Effector CD4-positive, alpha-beta T cell (primary cell): ENCODE measurements at regions not wholly inside any gene's neighbourhood (a gene's known extent, or its start where the extent isn't known, plus 50 kb on each side); places are given as distances from the start of the nearest gene placed in this dataset.
"Not testable (repeated sequence)": the region's sequence is repeated elsewhere in the genome, so short reads cannot be mapped to it uniquely, and the experiment has no call there.

Experiments used
- DNase-seq: peaks from one replicate; pipeline ENCODE4 v3.0.0-alpha.2; 2020

- DNase-seq = no peak
Measured at GRCh38 chr6:130557481-130558112, 191.8 kb downstream of the TMEM200A start.

GRCh38 chr6:130558131-130558530 lies 192.3 kb downstream of the TMEM200A start:
- no peak for DNase-seq

GRCh38 chr6:130559166-130559565 lies 193.3 kb downstream of the TMEM200A start:
- no peak for DNase-seq

- no peak for DNase-seq
Measured at GRCh38 chr6:130560231-130560630, 194.4 kb downstream of the TMEM200A start.

GRCh38 chr6:130561159-130561558 lies 195.3 kb downstream of the TMEM200A start:
- not testable (repeated sequence) for DNase-seq

- DNase-seq = no peak
Measured at GRCh38 chr6:130565696-130566095, 199.9 kb downstream of the TMEM200A start.

GRCh38 chr6:130574146-130574545 lies 208.3 kb downstream of the TMEM200A start:
- DNase-seq = no peak

GRCh38 chr6:130575557-130575956 lies 209.7 kb downstream of the TMEM200A start:
- no peak for DNase-seq

GRCh38 chr6:130575971-130576370 lies 210.2 kb downstream of the TMEM200A start:
- peak; percentile 20 for DNase-seq

GRCh38 chr6:130577178-130577919 lies 211.5 kb downstream of the TMEM200A start:
- no peak for DNase-seq

GRCh38 chr6:130578713-130579112 lies 212.9 kb downstream of the TMEM200A start:
- no peak for DNase-seq

GRCh38 chr6:130583268-130583667 lies 217.5 kb downstream of the TMEM200A start:
- no peak for DNase-seq

- no peak for DNase-seq
Measured at GRCh38 chr6:130585587-130585986, 219.8 kb downstream of the TMEM200A start.

GRCh38 chr6:130587778-130588520 lies 222.1 kb downstream of the TMEM200A start:
- no peak for DNase-seq

- no peak for DNase-seq
Measured at GRCh38 chr6:130593200-130593599, 227.4 kb downstream of the TMEM200A start.

GRCh38 chr6:130593948-130594347 lies 228.1 kb downstream of the TMEM200A start:
- DNase-seq = no peak

- DNase-seq = no peak
Measured at GRCh38 chr6:130598021-130598989, 228.9 kb upstream of the SMLR1 start.

GRCh38 chr6:130600880-130601341 lies 226.3 kb upstream of the SMLR1 start:
- no peak for DNase-seq

GRCh38 chr6:130602151-130602770 lies 224.9 kb upstream of the SMLR1 start:
- DNase-seq = no peak

- DNase-seq = no peak
Measured at GRCh38 chr6:130603391-130603790, 223.8 kb upstream of the SMLR1 start.

- no peak for DNase-seq
Measured at GRCh38 chr6:130604841-130605399, 222.3 kb upstream of the SMLR1 start.

GRCh38 chr6:130610303-130610702 lies 216.9 kb upstream of the SMLR1 start:
- DNase-seq = no peak
